ENCODE measurements at regions not wholly inside any gene's neighbourhood (a gene's known extent, or its start where the extent isn't known, plus 50 kb on each side); places are given as distances from the start of the nearest gene placed in this dataset.

- Histone ChIP-seq H3K9me3 (no peaks in the 10 kb centered on the region), H3K27me3 (no peaks in the 10 kb centered on the region), H3K4me3 (no peak overlapping the region), H3K27ac (no peak overlapping the region), H3K4me1 (ENCODE audit: insufficient read depth) (no peaks in the 10 kb centered on the region), H3K36me3 (no peaks in the 10 kb centered on the region)
- intact Hi-C loops (cut with DNase I) = no loop called here
- DNase-seq = no peak
- no peak for TF ChIP-seq POLR2A (IDR thresholded peaks at IDR 0.05)
- no peak for TF ChIP-seq EP300 (IDR thresholded peaks at IDR 0.05)
- TF ChIP-seq, protein P1, sequence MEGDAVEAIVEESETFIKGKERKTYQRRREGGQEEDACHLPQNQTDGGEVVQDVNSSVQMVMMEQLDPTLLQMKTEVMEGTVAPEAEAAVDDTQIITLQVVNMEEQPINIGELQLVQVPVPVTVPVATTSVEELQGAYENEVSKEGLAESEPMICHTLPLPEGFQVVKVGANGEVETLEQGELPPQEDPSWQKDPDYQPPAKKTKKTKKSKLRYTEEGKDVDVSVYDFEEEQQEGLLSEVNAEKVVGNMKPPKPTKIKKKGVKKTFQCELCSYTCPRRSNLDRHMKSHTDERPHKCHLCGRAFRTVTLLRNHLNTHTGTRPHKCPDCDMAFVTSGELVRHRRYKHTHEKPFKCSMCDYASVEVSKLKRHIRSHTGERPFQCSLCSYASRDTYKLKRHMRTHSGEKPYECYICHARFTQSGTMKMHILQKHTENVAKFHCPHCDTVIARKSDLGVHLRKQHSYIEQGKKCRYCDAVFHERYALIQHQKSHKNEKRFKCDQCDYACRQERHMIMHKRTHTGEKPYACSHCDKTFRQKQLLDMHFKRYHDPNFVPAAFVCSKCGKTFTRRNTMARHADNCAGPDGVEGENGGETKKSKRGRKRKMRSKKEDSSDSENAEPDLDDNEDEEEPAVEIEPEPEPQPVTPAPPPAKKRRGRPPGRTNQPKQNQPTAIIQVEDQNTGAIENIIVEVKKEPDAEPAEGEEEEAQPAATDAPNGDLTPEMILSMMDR (IDR thresholded peaks at IDR 0.05) = no peak
- 94 to 96% (median 95%) methylated on average over 4 of the region's 4 CpGs for WGBS, 3 donors
Observed at GRCh38 chr15:31156808-31157207, 55.3 kb upstream of the TRPM1 start.

- TF ChIP-seq, protein P1 (IDR thresholded peaks at IDR 0.05) = no peak
- no peak for TF ChIP-seq POLR2A (IDR thresholded peaks at IDR 0.05)
- no peak for TF ChIP-seq EP300 (IDR thresholded peaks at IDR 0.05)
- Histone ChIP-seq H3K36me3 (no peaks in the 10 kb centered on the region), H3K27ac (no peak overlapping the region), H3K4me1 (ENCODE audit: insufficient read depth) (no peaks in the 10 kb centered on the region), H3K4me3 (no peak overlapping the region), H3K27me3 (no peaks in the 10 kb centered on the region), H3K9me3 (no peaks in the 10 kb centered on the region)
- peak in 3 of 5 donors; percentile 19 to 56 (median 55) for DNase-seq
- WGBS, 3 donors = 27 to 64% (median 30%) methylated on average over 10 of the region's 10 CpGs
- intact Hi-C loops (cut with DNase I) = no loop called here
Observed at GRCh38 chr15:31157644-31158069, 56.1 kb upstream of the TRPM1 start.

- TF ChIP-seq, protein P1 (IDR thresholded peaks at IDR 0.05) = no peak
- TF ChIP-seq EP300 (IDR thresholded peaks at IDR 0.05) (no peak), POLR2A (IDR thresholded peaks at IDR 0.05) (no peak)
- H3K27ac ChIP-seq = no peak overlapping the region
- no peaks in the 10 kb centered on the region for H3K27me3 ChIP-seq
- peak in 2 of 5 donors; percentile 8 to 47 for DNase-seq
- intact Hi-C loops (cut with DNase I) = no loop called here
- H3K4me3 ChIP-seq = no peak overlapping the region
- no peaks in the 10 kb centered on the region for H3K4me1 ChIP-seq (ENCODE audit: insufficient read depth)
- no peaks in the 10 kb centered on the region for H3K9me3 ChIP-seq
- no peaks in the 10 kb centered on the region for H3K36me3 ChIP-seq
- 44 to 51% (median 49%) methylated on average over 11 of the region's 11 CpGs for WGBS, 3 donors
Observed at GRCh38 chr15:31158858-31159569, 57.5 kb upstream of the TRPM1 start.

GRCh38 chr15:31159837-31160236 is 58.3 kb upstream of the TRPM1 start:
- Histone ChIP-seq H3K27me3 (no peaks in the 10 kb centered on the region), H3K9me3 (no peaks in the 10 kb centered on the region), H3K36me3 (no peaks in the 10 kb centered on the region), H3K4me3 (no peak overlapping the region), H3K4me1 (ENCODE audit: insufficient read depth) (no peaks in the 10 kb centered on the region), H3K27ac (no peak overlapping the region)
- TF ChIP-seq POLR2A (IDR thresholded peaks at IDR 0.05) (no peak), EP300 (IDR thresholded peaks at IDR 0.05) (no peak)
- TF ChIP-seq, protein P1 (IDR thresholded peaks at IDR 0.05) = no peak
- 81 to 86% (median 84%) methylated on average over 5 to 6 of the region's 6 CpGs for WGBS, 3 donors
- intact Hi-C loops (cut with DNase I) = no loop called here
- DNase-seq = no peak

Measured in ovary (tissue), 7 donors.